ENCODE measurements at regions not wholly inside any gene's neighbourhood (a gene's known extent, or its start where the extent isn't known, plus 50 kb on each side); places are given as distances from the start of the nearest gene placed in this dataset.

- ATAC-seq: no peak
- intact Hi-C loops (cut with micrococcal nuclease): no loop called here
- Mint-ChIP-seq H3K4me1 (peaks cover 0 to 5% (median 0%) of the 10 kb centered on the region in 7 donors), H3K36me3 (no peaks in the 10 kb centered on the region), H3K27me3 (peaks cover 25 to 36% (median 31%) of the 10 kb centered on the region in 5 donors), H3K9me3 (peaks cover 0 to 11% (median 4%) of the 10 kb centered on the region in 11 donors), H3K4me3 (no peak overlapping the region), H3K27ac (no peak overlapping the region)
- CTCF ChIA-PET: no interaction called here
- no peaks in the 10 kb centered on the region for H3K4me1 ChIP-seq (ENCODE audit: control insufficient read depth in 2 of 2, insufficient read depth in 2 of 2, low read length in 2 of 2)
- H3K9me3 ChIP-seq (ENCODE audit: control insufficient read depth in 2 of 3, low read length in 3 of 3): no peaks in the 10 kb centered on the region
- no peaks in the 10 kb centered on the region for H3K36me3 ChIP-seq (ENCODE audit: control insufficient read depth in 2 of 3, insufficient read depth in 3 of 3, low read length in 3 of 3)
- DNase-seq: no peak
- POLR2A ChIA-PET: no interaction called here
- no peak overlapping the region for H3K4me3 ChIP-seq (ENCODE audit: low read length)
- H3K27me3 ChIP-seq (ENCODE audit: control insufficient read depth in 2 of 2, insufficient read depth in 2 of 2, low read length in 2 of 2): peaks cover 0 to 5% of the 10 kb centered on the region in 2 donors
- no peak overlapping the region for H3K27ac ChIP-seq (ENCODE audit: low read depth, low read length)
Measured at GRCh38 chr1:88466011-88466410, 218.1 kb upstream of the PKN2 start.

- intact Hi-C loops (cut with micrococcal nuclease): no loop called here
- POLR2A ChIA-PET: no interaction called here
Measured at GRCh38 chr1:88466899-88467580, 217.0 kb upstream of the PKN2 start.

GRCh38 chr1:88472298-88472697 is 211.8 kb upstream of the PKN2 start:
- no peak for ATAC-seq
- Mint-ChIP-seq H3K9me3 (peaks cover 0 to 7% (median 0%) of the 10 kb centered on the region in 11 donors), H3K27ac (no peak overlapping the region), H3K4me1 (no peaks in the 10 kb centered on the region), H3K27me3 (peaks cover 0 to 9% (median 5%) of the 10 kb centered on the region in 5 donors), H3K4me3 (no peak overlapping the region), H3K36me3 (no peaks in the 10 kb centered on the region)
- intact Hi-C loops (cut with micrococcal nuclease): no loop called here
- Histone ChIP-seq H3K27me3 (ENCODE audit: control insufficient read depth in 2 of 2, insufficient read depth in 2 of 2, low read length in 2 of 2) (no peaks in the 10 kb centered on the region), H3K36me3 (ENCODE audit: control insufficient read depth in 2 of 3, insufficient read depth in 3 of 3, low read length in 3 of 3) (no peaks in the 10 kb centered on the region), H3K4me3 (ENCODE audit: low read length) (no peak overlapping the region), H3K27ac (ENCODE audit: low read depth, low read length) (no peak overlapping the region), H3K4me1 (ENCODE audit: control insufficient read depth in 2 of 2, insufficient read depth in 2 of 2, low read length in 2 of 2) (no peaks in the 10 kb centered on the region), H3K9me3 (ENCODE audit: control insufficient read depth in 2 of 3, low read length in 3 of 3) (no peaks in the 10 kb centered on the region)
- ChIA-PET CTCF (no interaction called here), POLR2A (no interaction called here)
- DNase-seq: no peak

More at GRCh38 chr1:88466899-88467580, 217.0 kb upstream of the PKN2 start:
- no peaks in the 10 kb centered on the region for H3K36me3 ChIP-seq (ENCODE audit: control insufficient read depth in 2 of 3, insufficient read depth in 3 of 3, low read length in 3 of 3)
- ATAC-seq (no peak), DNase-seq (no peak)
- H3K9me3 ChIP-seq (ENCODE audit: control insufficient read depth in 2 of 3, low read length in 3 of 3): no peaks in the 10 kb centered on the region
- no peaks in the 10 kb centered on the region for H3K27me3 ChIP-seq (ENCODE audit: control insufficient read depth in 2 of 2, insufficient read depth in 2 of 2, low read length in 2 of 2)
- Mint-ChIP-seq H3K36me3 (no peaks in the 10 kb centered on the region), H3K27ac (no peak overlapping the region), H3K27me3 (peaks cover 18 to 26% (median 25%) of the 10 kb centered on the region in 5 donors), H3K4me1 (peaks cover 0 to 2% (median 0%) of the 10 kb centered on the region in 7 donors), H3K9me3 (peaks cover 0 to 11% (median 4%) of the 10 kb centered on the region in 11 donors), H3K4me3 (no peak overlapping the region)
- CTCF ChIA-PET: no interaction called here
- H3K27ac ChIP-seq (ENCODE audit: low read depth, low read length): no peak overlapping the region
- H3K4me1 ChIP-seq (ENCODE audit: control insufficient read depth in 2 of 2, insufficient read depth in 2 of 2, low read length in 2 of 2): no peaks in the 10 kb centered on the region
- H3K4me3 ChIP-seq (ENCODE audit: low read length): no peak overlapping the region

GRCh38 chr1:88472714-88473113 is 211.4 kb upstream of the PKN2 start:
- ATAC-seq: no peak
- Mint-ChIP-seq H3K36me3 (no peaks in the 10 kb centered on the region), H3K4me1 (no peaks in the 10 kb centered on the region), H3K9me3 (peaks cover 0 to 4% (median 0%) of the 10 kb centered on the region in 11 donors), H3K4me3 (no peak overlapping the region), H3K27me3 (peaks cover 0 to 13% (median 5%) of the 10 kb centered on the region in 5 donors), H3K27ac (no peak overlapping the region)
- Histone ChIP-seq H3K36me3 (ENCODE audit: control insufficient read depth in 2 of 3, insufficient read depth in 3 of 3, low read length in 3 of 3) (no peaks in the 10 kb centered on the region), H3K4me1 (ENCODE audit: control insufficient read depth in 2 of 2, insufficient read depth in 2 of 2, low read length in 2 of 2) (no peaks in the 10 kb centered on the region), H3K9me3 (ENCODE audit: control insufficient read depth in 2 of 3, low read length in 3 of 3) (no peaks in the 10 kb centered on the region), H3K27ac (ENCODE audit: low read depth, low read length) (no peak overlapping the region), H3K27me3 (ENCODE audit: control insufficient read depth in 2 of 2, insufficient read depth in 2 of 2, low read length in 2 of 2) (no peaks in the 10 kb centered on the region), H3K4me3 (ENCODE audit: low read length) (no peak overlapping the region)
- CTCF ChIA-PET: no interaction called here
- no peak for DNase-seq
- POLR2A ChIA-PET: no interaction called here
- intact Hi-C loops (cut with micrococcal nuclease): no loop called here

GRCh38 chr1:88474555-88475304 is 209.3 kb upstream of the PKN2 start:
- Histone ChIP-seq H3K4me3 (ENCODE audit: low read length) (no peak overlapping the region), H3K27ac (ENCODE audit: low read depth, low read length) (no peak overlapping the region), H3K9me3 (ENCODE audit: control insufficient read depth in 2 of 3, low read length in 3 of 3) (no peaks in the 10 kb centered on the region), H3K36me3 (ENCODE audit: control insufficient read depth in 2 of 3, insufficient read depth in 3 of 3, low read length in 3 of 3) (no peaks in the 10 kb centered on the region), H3K27me3 (ENCODE audit: control insufficient read depth in 2 of 2, insufficient read depth in 2 of 2, low read length in 2 of 2) (no peaks in the 10 kb centered on the region), H3K4me1 (ENCODE audit: control insufficient read depth in 2 of 2, insufficient read depth in 2 of 2, low read length in 2 of 2) (no peaks in the 10 kb centered on the region)
- H3K9me3 Mint-ChIP-seq: no peaks in the 10 kb centered on the region
- intact Hi-C loops (cut with micrococcal nuclease): no loop called here
- H3K27ac Mint-ChIP-seq: no peak overlapping the region
- DNase-seq (no peak), ATAC-seq (no peak)
- no peaks in the 10 kb centered on the region for H3K36me3 Mint-ChIP-seq
- H3K4me1 Mint-ChIP-seq: no peaks in the 10 kb centered on the region
- H3K27me3 Mint-ChIP-seq: peaks cover 0 to 15% (median 5%) of the 10 kb centered on the region in 5 donors
- ChIA-PET POLR2A (no interaction called here), CTCF (no interaction called here)
- H3K4me3 Mint-ChIP-seq: no peak overlapping the region

GRCh38 chr1:88484881-88485280 is 199.2 kb upstream of the PKN2 start:
- no peak overlapping the region for H3K27ac ChIP-seq (ENCODE audit: low read depth, low read length)
- peaks cover 0 to 6% (median 0%) of the 10 kb centered on the region in 11 donors for H3K9me3 Mint-ChIP-seq
- POLR2A ChIA-PET: no interaction called here

GRCh38 chr1:88488237-88488636 is 195.8 kb upstream of the PKN2 start:
- no peaks in the 10 kb centered on the region for H3K4me1 Mint-ChIP-seq
- H3K4me1 ChIP-seq (ENCODE audit: control insufficient read depth in 2 of 2, insufficient read depth in 2 of 2, low read length in 2 of 2): no peaks in the 10 kb centered on the region
- no peaks in the 10 kb centered on the region for H3K36me3 Mint-ChIP-seq
- no peaks in the 10 kb centered on the region for H3K27me3 ChIP-seq (ENCODE audit: control insufficient read depth in 2 of 2, insufficient read depth in 2 of 2, low read length in 2 of 2)
- no peaks in the 10 kb centered on the region for H3K9me3 ChIP-seq (ENCODE audit: control insufficient read depth in 2 of 3, low read length in 3 of 3)
- ChIA-PET CTCF (no interaction called here), POLR2A (no interaction called here)
- H3K27ac ChIP-seq (ENCODE audit: low read depth, low read length): no peak overlapping the region
- H3K27ac Mint-ChIP-seq: no peak overlapping the region
- no peaks in the 10 kb centered on the region for H3K9me3 Mint-ChIP-seq
- no peak overlapping the region for H3K4me3 Mint-ChIP-seq
- peaks cover 3 to 33% (median 10%) of the 10 kb centered on the region in 5 donors for H3K27me3 Mint-ChIP-seq
- no peak for ATAC-seq
- no peak overlapping the region for H3K4me3 ChIP-seq (ENCODE audit: low read length)
- no peak for DNase-seq
- H3K36me3 ChIP-seq (ENCODE audit: control insufficient read depth in 2 of 3, insufficient read depth in 3 of 3, low read length in 3 of 3): no peaks in the 10 kb centered on the region
- intact Hi-C loops (cut with micrococcal nuclease): no loop called here

More at GRCh38 chr1:88484881-88485280, 199.2 kb upstream of the PKN2 start:
- H3K4me3 ChIP-seq (ENCODE audit: low read length): no peak overlapping the region
- H3K27ac Mint-ChIP-seq: no peak overlapping the region
- no peak overlapping the region for H3K4me3 Mint-ChIP-seq
- CTCF ChIA-PET: no interaction called here
- H3K4me1 Mint-ChIP-seq: no peaks in the 10 kb centered on the region
- no peaks in the 10 kb centered on the region for H3K36me3 ChIP-seq (ENCODE audit: control insufficient read depth in 2 of 3, insufficient read depth in 3 of 3, low read length in 3 of 3)
- intact Hi-C loops (cut with micrococcal nuclease): no loop called here
- DNase-seq (no peak), ATAC-seq (no peak)
- no peaks in the 10 kb centered on the region for H3K4me1 ChIP-seq (ENCODE audit: control insufficient read depth in 2 of 2, insufficient read depth in 2 of 2, low read length in 2 of 2)
- H3K27me3 ChIP-seq (ENCODE audit: control insufficient read depth in 2 of 2, insufficient read depth in 2 of 2, low read length in 2 of 2): no peaks in the 10 kb centered on the region
- peaks cover 4 to 38% (median 19%) of the 10 kb centered on the region in 5 donors for H3K27me3 Mint-ChIP-seq
- no peaks in the 10 kb centered on the region for H3K36me3 Mint-ChIP-seq
- no peaks in the 10 kb centered on the region for H3K9me3 ChIP-seq (ENCODE audit: control insufficient read depth in 2 of 3, low read length in 3 of 3)
